HCT116 (cell line): ENCODE measurements at regions not wholly inside any gene's neighbourhood (a gene's known extent, or its start where the extent isn't known, plus 50 kb on each side); places are given as distances from the start of the nearest gene placed in this dataset.

Experiments
- ATAC-seq: fragments of 200-7000 bp; cut with Tn5 transposase; 2 replicates; pipeline ENCODE4 v1.9.1; 2020; ENCODE audit warnings: mild to moderate bottlenecking, moderate library complexity
- BruUV-seq: library from RNA; stranded (reverse); fragments of 400-500 nt; replicated peaks from 2 replicates; lab custom pipeline; 2021; lab: Mats Ljungman, UMichigan
- CTCF ChIA-PET: fragments of 300-600 bp; sonication (Branson Sonifier 250); formaldehyde crosslinking; loops from one replicate; lab custom pipeline; 2021; ENCODE audit warnings: antibody characterized with exemption; lab: Charles Lee
- POLR2A ChIA-PET: fragments of 300-600, 350-600 bp; sonication (Branson Sonifier 250); formaldehyde crosslinking; loops from one replicate; lab custom pipeline; 2021; ENCODE audit warnings: antibody characterized with exemption; lab: Charles Lee
- RAD21 ChIA-PET, 2 experiments: fragments of 300-600 bp; sonication (Branson Sonifier 250); formaldehyde crosslinking; loops; one replicate each; lab custom pipeline; 2023; ENCODE audit warnings: low total read pairs in 2 of 2; ENCODE audit not compliant: uncharacterized antibody in 2 of 2, unreplicated experiment in 2 of 2, low non-redundant PET in 1 of 2; lab: Charles Lee
- DNase-seq: peaks from one replicate; pipeline ENCODE4 v3.0.0-alpha.2; 2010; ENCODE audit warnings: low read depth, low spot score
- H2AFZ ChIP-seq: fragments of 200-600 bp; shearing (Covaris generic), sonication (generic); 2 replicates; pipeline ENCODE4 v1.6.1; 2017; ENCODE audit warnings: low read depth, mixed run types, mixed read lengths, antibody characterized with exemption, low read length; ENCODE audit not compliant: poor library complexity, severe bottlenecking
- H3K27ac ChIP-seq: 2 replicates; pipeline ENCODE4 v1.5.1; 2012; ENCODE audit warnings: low read depth, low read length
- H3K27me3 ChIP-seq: fragments of 200-600 bp; sonication (generic); 2 replicates; pipeline ENCODE4 v1.6.1; 2016; ENCODE audit warnings: mixed run types, low read length, mixed read lengths; ENCODE audit not compliant: insufficient read depth
- H3K36me3 ChIP-seq, 2 experiments: fragments of 200-500 bp in 1 of 2; fragments of 200-600 bp in 1 of 2; sonication (Bioruptor generic) in 1 of 2; sonication (generic) in 1 of 2; 2 replicates each; pipeline versions ENCODE4 v1.5.1 to v1.6.1; 2014 to 2016; ENCODE audit warnings: low read length in 2 of 2, inconsistent platforms in 1 of 2, mixed read lengths in 1 of 2, mixed run types in 1 of 2; ENCODE audit not compliant: insufficient read depth in 2 of 2, control insufficient read depth in 1 of 2
- H3K4me1 ChIP-seq, 2 experiments: fragments of 200-600 bp in 1 of 2; sonication (generic) in 1 of 2; 2 replicates each; pipeline versions ENCODE4 v1.5.1 to v1.6.1; 2012 to 2017; ENCODE audit warnings: low read length in 2 of 2, inconsistent platforms in 1 of 2, mild to moderate bottlenecking in 1 of 2, mixed read lengths in 1 of 2, mixed run types in 1 of 2, moderate library complexity in 1 of 2; ENCODE audit not compliant: insufficient read depth in 2 of 2, control insufficient read depth in 1 of 2
- H3K4me2 ChIP-seq: fragments of 200-600 bp; sonication (generic); 2 replicates; pipeline ENCODE4 v1.6.1; 2017; ENCODE audit warnings: mixed run types, low read length, mixed read lengths
- H3K4me3 ChIP-seq, 2 experiments: fragments of 200-600 bp in 1 of 2; sonication (generic) in 1 of 2; replicated peaks in 1 of 2; 2 replicates each; pipeline ENCODE4 v1.5.1; 2011 to 2016; ENCODE audit warnings: low read length in 2 of 2, control low read depth in 1 of 2, low read depth in 1 of 2, mild to moderate bottlenecking in 1 of 2, mixed read lengths in 1 of 2, mixed run types in 1 of 2
- H3K79me2 ChIP-seq: fragments of 200-600 bp; sonication (generic); 2 replicates; pipeline ENCODE4 v1.6.1; 2017; ENCODE audit warnings: mild to moderate bottlenecking, mixed run types, low read length, moderate library complexity, mixed read lengths; ENCODE audit not compliant: insufficient read depth
- H3K9ac ChIP-seq: fragments of 200-600 bp; sonication (generic); 2 replicates; pipeline ENCODE4 v1.6.1; 2016; ENCODE audit warnings: low read length, mixed read lengths
- H3K9me2 ChIP-seq: fragments of 200-600 bp; sonication (generic), shearing (Covaris generic); 2 replicates; pipeline ENCODE4 v1.6.1; 2017; ENCODE audit warnings: mixed run types, mild to moderate bottlenecking, moderate library complexity; ENCODE audit not compliant: insufficient read depth
- H3K9me3 ChIP-seq, 2 experiments: fragments of 200-500 bp in 1 of 2; fragments of 200-600 bp in 1 of 2; sonication (Bioruptor generic) in 1 of 2; sonication (generic) in 1 of 2; 2 replicates each; pipeline ENCODE4 v1.6.1; 2014 to 2017; ENCODE audit warnings: low read length in 2 of 2, mixed read lengths in 2 of 2, inconsistent platforms in 1 of 2, low read depth in 1 of 2, mild to moderate bottlenecking in 1 of 2, mixed run types in 1 of 2, moderate library complexity in 1 of 2; ENCODE audit not compliant: control insufficient read depth in 1 of 2, insufficient read depth in 1 of 2
- H4K20me1 ChIP-seq: fragments of 200-600 bp; sonication (generic), shearing (Covaris generic); 2 replicates; pipeline ENCODE4 v1.6.1; 2017; ENCODE audit warnings: mixed run types, mild to moderate bottlenecking, moderate library complexity; ENCODE audit not compliant: insufficient read depth
- CEBPB ChIP-seq: IDR thresholded peaks from 2 replicates; pipeline ENCODE4 v1.6.1; 2012; ENCODE audit warnings: low read depth
- CTCF ChIP-seq, 3 experiments: fragments of 200-600 bp in 1 of 3; sonication (generic) in 1 of 3; IDR thresholded peaks in 2 of 3; conservative IDR thresholded peaks in 1 of 3; 2 replicates each; pipeline ENCODE4 v1.5.1; 2012 to 2017; ENCODE audit warnings: low read depth in 2 of 3, low read length in 2 of 3, antibody characterized with exemption in 1 of 3, borderline replicate concordance in 1 of 3, control low read depth in 1 of 3, mild to moderate bottlenecking in 1 of 3, mixed read lengths in 1 of 3, mixed run types in 1 of 3, moderate library complexity in 1 of 3; ENCODE audit not compliant: insufficient read depth in 1 of 3
- FOSL1 ChIP-seq: IDR thresholded peaks from 2 replicates; pipeline ENCODE4 v1.6.1; 2012; ENCODE audit warnings: low read depth
- SIN3A ChIP-seq: IDR thresholded peaks from 2 replicates; pipeline ENCODE4 v1.6.1; 2012; ENCODE audit warnings: low read depth
- SRF ChIP-seq: IDR thresholded peaks from 2 replicates; pipeline ENCODE4 v1.6.1; 2012; ENCODE audit warnings: low read depth
- YY1 ChIP-seq: IDR thresholded peaks from 2 replicates; pipeline ENCODE4 v1.6.1; 2011; ENCODE audit warnings: low read length, low read depth, moderate library complexity, mild to moderate bottlenecking; ENCODE audit not compliant: insufficient replicate concordance; ENCODE audit errors: extremely low read depth
- ZFX ChIP-seq: fragments of 450-650 bp; IDR thresholded peaks from 2 replicates; pipeline ENCODE4 v1.6.1; 2017
- ZNF274 ChIP-seq: fragments of 200-500 bp; sonication (Bioruptor generic); IDR thresholded peaks from 2 replicates; pipeline ENCODE4 v1.6.1; 2014; ENCODE audit warnings: mild to moderate bottlenecking, low read depth, low read length, inconsistent platforms
- intact Hi-C: fragments of 100-400 bp; cut with micrococcal nuclease; formaldehyde crosslinking; loops from 2 replicates; pipeline ENCODE4 v1.10.0; 2022

GRCh38 chr1:238141353-238141752, 250.6 kb upstream of the ZP4 start:
- no peak overlapping the region for H2AFZ ChIP-seq
- H3K36me3 ChIP-seq = no peaks in the 10 kb centered on the region
- no peaks in the 10 kb centered on the region for H3K79me2 ChIP-seq
- ATAC-seq = no peak
- intact Hi-C loops = no loop called here
- no peak for DNase-seq
- no peaks in the 10 kb centered on the region for H4K20me1 ChIP-seq
- no peak overlapping the region for H3K9ac ChIP-seq
- no peaks in the 10 kb centered on the region for H3K27me3 ChIP-seq
- no peak overlapping the region for H3K4me2 ChIP-seq
- ChIA-PET RAD21 (no interaction called here), CTCF (no interaction called here), POLR2A (no interaction called here)
- peaks cover 12 to 21% of the 10 kb centered on the region in 2 experiments; a peak in 2 of 4 replicates for H3K9me3 ChIP-seq
- TF ChIP-seq ZNF274 (no peak), YY1 (no peak), FOSL1 (no peak), SIN3A (no peak)
- no peak overlapping the region for H3K27ac ChIP-seq
- BruUV-seq = no TSS peak
- no peaks in the 10 kb centered on the region for H3K9me2 ChIP-seq
- no peaks in the 10 kb centered on the region for H3K4me1 ChIP-seq
- no peak overlapping the region for H3K4me3 ChIP-seq

- H3K79me2 ChIP-seq = no peaks in the 10 kb centered on the region
- no peak overlapping the region for H2AFZ ChIP-seq
- H3K9me2 ChIP-seq = no peaks in the 10 kb centered on the region
- no peak overlapping the region for H3K9ac ChIP-seq
- TF ChIP-seq ZFX = no peak
- TF ChIP-seq SRF = no peak
- TF ChIP-seq CTCF (IDR thresholded peaks at IDR 0.05 in 2 of 3, conservative IDR thresholded peaks at IDR 0.05 in 1 of 3; ENCODE audit: borderline replicate concordance in 1 of 3, insufficient read depth in 1 of 3, low read depth in 2 of 3, low read length in 2 of 3) = no peak
- no peak for TF ChIP-seq CEBPB
- no TSS peak for BruUV-seq
- H3K27me3 ChIP-seq = no peaks in the 10 kb centered on the region
- H3K9me3 ChIP-seq = peaks cover 6 to 25% of the 10 kb centered on the region in 2 experiments; a peak in 2 of 4 replicates
- no peak overlapping the region for H3K4me3 ChIP-seq
- intact Hi-C loops = no loop called here
- H3K4me1 ChIP-seq = no peaks in the 10 kb centered on the region
- H3K4me2 ChIP-seq = no peak overlapping the region
- H3K27ac ChIP-seq = no peak overlapping the region
- no peaks in the 10 kb centered on the region for H3K36me3 ChIP-seq
- DNase-seq (no peak), ATAC-seq (no peak)
- ChIA-PET POLR2A (no interaction called here), RAD21 (no interaction called here), CTCF (no interaction called here)
- no peaks in the 10 kb centered on the region for H4K20me1 ChIP-seq
Observed at GRCh38 chr1:238139713-238140112, 249.0 kb upstream of the ZP4 start.
